HepG2 (cell line): ENCODE measurements at regions not wholly inside any gene's neighbourhood (a gene's known extent, or its start where the extent isn't known, plus 50 kb on each side); places are given as distances from the start of the nearest gene placed in this dataset.

Experiments
- ATAC-seq: fragments of 200-7000 bp; cut with Tn5 transposase; 3 replicates; pipeline ENCODE4 v1.9.1; 2020; ENCODE audit warnings: mild to moderate bottlenecking, moderate library complexity
- BruUV-seq: library from RNA; stranded (reverse); fragments of 400-500 nt; replicated peaks from 2 replicates; lab custom pipeline; 2021; lab: Mats Ljungman, UMichigan
- CTCF ChIA-PET: fragments of 300-600 bp; formaldehyde crosslinking; extraction: SDS; loops from one replicate; lab custom pipeline; 2021; ENCODE audit warnings: low total read pairs, inconsistent platforms, low intra/inter-chr PET ratio; lab: Yijun Ruan, JAX
- POLR2A ChIA-PET: fragments of 350-600 bp; sonication (Branson Sonifier 250); formaldehyde crosslinking; loops from one replicate; lab custom pipeline; 2020; ENCODE audit warnings: antibody characterized with exemption, inconsistent platforms; lab: Yijun Ruan, JAX
- DNase-seq: peaks from one replicate; pipeline ENCODE4 v3.0.0-alpha.2; 2015; ENCODE audit warnings: low spot score
- FAIRE-seq: peaks from 3 replicates; lab custom pipeline; 2011; peaks lifted over from hg19 to GRCh38; lab: Jason Lieb, UNC
- H2AFZ ChIP-seq: one replicate; pipeline ENCODE4 v1.6.1; 2011; ENCODE audit warnings: low read length, inconsistent platforms
- H3K27ac ChIP-seq: fragments of 300-600 bp; 3 replicates; pipeline ENCODE4 v1.8.0; 2011; ENCODE audit warnings: mixed run types, mild to moderate bottlenecking, mixed read lengths, low read length, inconsistent platforms; ENCODE audit not compliant: insufficient read depth; ENCODE audit errors: extremely low read length
- H3K27me3 ChIP-seq, 2 experiments: fragments of 200-600 bp in 1 of 2; 2 replicates in 1 of 2; 3 replicates in 1 of 2; pipeline versions ENCODE4 v1.6.0 to v1.8.0; 2011; ENCODE audit warnings: low read length in 2 of 2, mild to moderate bottlenecking in 2 of 2, moderate library complexity in 2 of 2, inconsistent platforms in 1 of 2; ENCODE audit not compliant: insufficient read depth in 2 of 2, control insufficient read depth in 1 of 2
- H3K36me3 ChIP-seq, 2 experiments: fragments of 200-600 bp in 1 of 2; replicated peaks in 1 of 2; 2 replicates in 1 of 2; 3 replicates in 1 of 2; pipeline versions ENCODE4 v1.5.1 to v1.8.0; 2011; ENCODE audit warnings: low read length in 2 of 2, inconsistent platforms in 1 of 2; ENCODE audit not compliant: insufficient read depth in 2 of 2, control insufficient read depth in 1 of 2
- H3K4me1 ChIP-seq: 2 replicates; pipeline ENCODE4 v1.5.1; 2012; ENCODE audit warnings: low read length, inconsistent platforms; ENCODE audit not compliant: insufficient read depth
- H3K4me2 ChIP-seq: 2 replicates; pipeline ENCODE4 v1.6.0; 2011; ENCODE audit warnings: low read depth, low read length, inconsistent platforms
- H3K4me3 ChIP-seq, 3 experiments: fragments of 200-600 bp in 1 of 3; sonication (generic), shearing (Covaris generic) in 1 of 3; replicated peaks in 1 of 3; 2 replicates each; pipeline ENCODE4 v1.5.1; 2011 to 2016; ENCODE audit warnings: low read length in 3 of 3, inconsistent platforms in 2 of 3, low read depth in 2 of 3, mild to moderate bottlenecking in 2 of 3, control low read depth in 1 of 3, mixed read lengths in 1 of 3; ENCODE audit not compliant: insufficient read depth in 1 of 3
- H3K79me2 ChIP-seq: one replicate; pipeline ENCODE4 v1.6.1; 2011; ENCODE audit warnings: low read length, inconsistent platforms; ENCODE audit not compliant: insufficient read depth
- H3K9ac ChIP-seq: 2 replicates; pipeline ENCODE4 v1.6.0; 2011; ENCODE audit warnings: mild to moderate bottlenecking, low read depth, low read length, inconsistent platforms; ENCODE audit not compliant: insufficient read depth
- H3K9me3 ChIP-seq: 2 replicates; pipeline ENCODE4 v1.5.1; 2012; ENCODE audit warnings: mild to moderate bottlenecking, low read length
- H4K20me1 ChIP-seq: 2 replicates; pipeline ENCODE4 v1.6.0; 2011; ENCODE audit warnings: inconsistent platforms, mild to moderate bottlenecking, low read length, moderate library complexity; ENCODE audit not compliant: insufficient read depth
- KDM5B ChIP-seq: sonication (generic); formaldehyde crosslinking; IDR thresholded peaks from 2 replicates; pipeline ENCODE4 v1.4.0; 2020; ENCODE audit warnings: missing genetic modification reagents, mild to moderate bottlenecking, borderline replicate concordance
- RCOR2 ChIP-seq: IDR thresholded peaks from 2 replicates; pipeline ENCODE4 v1.6.1; 2016; ENCODE audit warnings: missing biosample characterization, missing genetic modification reagents
- SRSF4 ChIP-seq: fragments of 200-400 bp; formaldehyde crosslinking; IDR thresholded peaks from one replicate; pipeline ENCODE4 v1.6.1; 2018; ENCODE audit warnings: mild to moderate bottlenecking, low read depth, low read length, moderate library complexity; ENCODE audit not compliant: poor library complexity, severe bottlenecking
- THYN1 ChIP-seq: sonication (generic); formaldehyde crosslinking; IDR thresholded peaks from 2 replicates; pipeline ENCODE4 v1.8.1; 2023; ENCODE audit warnings: low read depth, mild to moderate bottlenecking, moderate library complexity, missing genetic modification reagents, borderline replicate concordance
- ZNF569 ChIP-seq: sonication (generic); formaldehyde crosslinking; IDR thresholded peaks from 2 replicates; pipeline ENCODE4 v1.5.0; 2020; ENCODE audit warnings: mild to moderate bottlenecking, missing genetic modification reagents, moderate library complexity, borderline replicate concordance
- ZNF577 ChIP-seq: sonication (generic); formaldehyde crosslinking; IDR thresholded peaks from 2 replicates; pipeline ENCODE4 v1.4.0; 2020; ENCODE audit warnings: mild to moderate bottlenecking, low read depth, missing genetic modification reagents, borderline replicate concordance
- ZNF782 ChIP-seq: sonication (generic); formaldehyde crosslinking; IDR thresholded peaks from 2 replicates; pipeline ENCODE4 v1.4.0; 2020; ENCODE audit warnings: missing genetic modification reagents, mild to moderate bottlenecking, borderline replicate concordance
- WGBS: methylation state at CpG from one replicate; pipeline ENCODE4 v1.1.6; 2017; ENCODE audit warnings: low lambda C conversion rate; 5-methylcytosine and 5-hydroxymethylcytosine counted together
- in situ Hi-C: cut with HindIII; loops from 2 replicates; pipeline ENCODE4 v1.10.0; 2017; ENCODE audit warnings: low pct_unique_long_range_greater_than_20kb; ENCODE audit not compliant: extremely low pct_ligation_motif_present
- intact Hi-C: fragments of 100-400 bp; cut with micrococcal nuclease; formaldehyde crosslinking; loops from one replicate; pipeline ENCODE4 v1.10.0; 2022; ENCODE audit not compliant: unreplicated experiment
- TF ChIP-seq, protein P1 (sequence below): sonication (generic); formaldehyde crosslinking; conservative IDR thresholded peaks from 2 replicates; pipeline ENCODE4 v1.8.0; 2022; ENCODE audit warnings: mild to moderate bottlenecking, moderate library complexity, missing genetic modification reagents
- TF ChIP-seq, protein P2 (sequence below): sonication (generic); formaldehyde crosslinking; IDR thresholded peaks from 2 replicates; pipeline ENCODE4 v1.5.0; 2020; ENCODE audit warnings: mild to moderate bottlenecking, missing genetic modification reagents, moderate library complexity

DNA sequence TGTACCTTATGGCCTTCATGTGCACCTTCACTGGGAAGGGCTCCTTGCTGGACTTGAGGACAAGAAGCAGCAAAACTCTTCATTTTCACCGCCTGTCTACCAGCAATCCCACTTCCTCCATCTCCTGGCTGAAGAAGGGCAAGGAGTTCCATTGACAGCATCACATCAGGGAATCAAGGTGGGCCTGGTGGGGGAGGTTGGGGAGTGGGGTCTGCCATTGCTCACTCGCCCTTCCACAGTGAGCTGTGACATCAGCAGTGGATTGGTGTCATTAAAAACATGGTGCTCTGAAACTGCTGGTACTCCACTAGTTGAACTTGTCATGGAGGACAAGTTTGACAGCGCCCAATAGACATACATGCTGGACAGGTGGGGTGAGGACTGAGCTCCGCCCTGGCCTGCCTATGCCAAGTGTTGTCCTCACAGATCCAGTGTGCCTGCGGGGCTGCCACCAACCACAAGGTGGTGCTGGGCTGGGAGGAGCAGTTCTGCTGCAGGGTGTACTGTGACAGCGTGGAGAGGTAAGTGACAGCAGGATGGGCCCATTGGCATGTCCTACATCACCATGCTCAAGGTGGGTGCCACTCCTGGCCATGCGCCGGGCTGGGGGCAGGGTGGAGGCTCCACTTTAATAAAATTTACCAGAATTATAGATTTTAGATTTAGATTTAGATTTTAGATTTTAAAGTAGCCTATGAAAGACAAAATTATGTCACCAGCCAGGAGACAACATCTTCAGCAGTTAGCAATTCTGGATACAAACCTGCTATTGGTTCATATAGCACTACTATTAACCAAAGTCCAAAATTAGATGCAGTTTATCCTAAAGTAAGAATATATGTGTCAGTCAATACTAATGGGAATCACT, 1729.1 kb downstream of the TP53TG3F start:
- CTCF ChIA-PET: no interaction called here
- ATAC-seq: peak; percentile 87

DNA sequence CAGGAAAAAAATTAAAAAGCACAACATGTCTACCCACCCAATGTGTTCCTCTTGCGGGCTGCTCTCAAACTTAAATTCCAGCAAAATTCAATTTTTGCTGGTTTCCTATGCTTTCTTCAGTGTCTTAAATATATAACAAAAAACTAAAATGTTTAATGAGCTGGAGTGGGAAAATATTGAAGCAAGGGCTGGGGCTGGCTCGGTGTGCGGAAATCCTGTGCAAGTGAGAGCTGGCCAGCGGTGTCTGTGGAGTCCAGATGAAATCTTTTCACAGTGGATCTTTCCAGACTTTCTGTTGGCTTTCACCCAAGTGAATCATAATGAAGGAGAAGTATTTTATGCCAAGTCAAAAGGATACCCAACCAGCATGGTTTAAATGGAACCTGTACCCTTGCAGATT, 1733.6 kb downstream of the TP53TG3F start:
- no peaks in the 10 kb centered on the region for H3K79me2 ChIP-seq
- 52% methylated on average over 4 of the region's 4 CpGs for WGBS
- no peak overlapping the region for H3K27ac ChIP-seq
- no peaks in the 10 kb centered on the region for H3K27me3 ChIP-seq
- in situ Hi-C loops: no loop called here
- POLR2A ChIA-PET: no interaction called here
- H4K20me1 ChIP-seq: no peaks in the 10 kb centered on the region
- H3K36me3 ChIP-seq: no peaks in the 10 kb centered on the region
- CTCF ChIA-PET: no interaction called here
- H2AFZ ChIP-seq: no peak overlapping the region
- intact Hi-C loops: no loop called here
- no peak for TF ChIP-seq KDM5B
- no peak for TF ChIP-seq RCOR2
- TF ChIP-seq ZNF782 (CRISPR knock-in tag): no peak
- TF ChIP-seq, protein P1, sequence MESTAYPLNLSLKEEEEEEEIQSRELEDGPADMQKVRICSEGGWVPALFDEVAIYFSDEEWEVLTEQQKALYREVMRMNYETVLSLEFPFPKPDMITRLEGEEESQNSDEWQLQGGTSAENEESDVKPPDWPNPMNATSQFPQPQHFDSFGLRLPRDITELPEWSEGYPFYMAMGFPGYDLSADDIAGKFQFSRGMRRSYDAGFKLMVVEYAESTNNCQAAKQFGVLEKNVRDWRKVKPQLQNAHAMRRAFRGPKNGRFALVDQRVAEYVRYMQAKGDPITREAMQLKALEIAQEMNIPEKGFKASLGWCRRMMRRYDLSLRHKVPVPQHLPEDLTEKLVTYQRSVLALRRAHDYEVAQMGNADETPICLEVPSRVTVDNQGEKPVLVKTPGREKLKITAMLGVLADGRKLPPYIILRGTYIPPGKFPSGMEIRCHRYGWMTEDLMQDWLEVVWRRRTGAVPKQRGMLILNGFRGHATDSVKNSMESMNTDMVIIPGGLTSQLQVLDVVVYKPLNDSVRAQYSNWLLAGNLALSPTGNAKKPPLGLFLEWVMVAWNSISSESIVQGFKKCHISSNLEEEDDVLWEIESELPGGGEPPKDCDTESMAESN: no peak
- TF ChIP-seq ZNF577 (CRISPR knock-in tag): no peak
- TF ChIP-seq ZNF569 (CRISPR knock-in tag): no peak
- H3K4me1 ChIP-seq: no peaks in the 10 kb centered on the region
- ATAC-seq (no peak), FAIRE-seq (no peak), DNase-seq (no peak)
- no peak overlapping the region for H3K9ac ChIP-seq
- no peak overlapping the region for H3K4me3 ChIP-seq
- BruUV-seq: no TSS peak
- H3K9me3 ChIP-seq: peaks cover 54% of the 10 kb centered on the region
- no peak overlapping the region for H3K4me2 ChIP-seq

More for the DNA sequence above, 1729.1 kb downstream of the TP53TG3F start:
- Histone ChIP-seq H3K79me2 (no peaks in the 10 kb centered on the region), H3K4me1 (no peaks in the 10 kb centered on the region), H3K27ac (no peak overlapping the region), H3K27me3 (no peaks in the 10 kb centered on the region), H3K9me3 (peaks cover 59% of the 10 kb centered on the region), H3K9ac (no peak overlapping the region), H3K4me3 (no peak overlapping the region), H3K36me3 (no peaks in the 10 kb centered on the region), H3K4me2 (no peak overlapping the region), H4K20me1 (no peaks in the 10 kb centered on the region), H2AFZ (no peak overlapping the region)
- POLR2A ChIA-PET: no interaction called here
- intact Hi-C loops (loop anchor here (2.0 kb wide), 1 partner anchor 202 kb away; no protein-coding TSS in a partner anchor), in situ Hi-C loops (no loop called here)
- no TSS peak for BruUV-seq
- TF ChIP-seq THYN1 (CRISPR knock-in tag) (no peak), SRSF4 (no peak)
- TF ChIP-seq, protein P2, sequence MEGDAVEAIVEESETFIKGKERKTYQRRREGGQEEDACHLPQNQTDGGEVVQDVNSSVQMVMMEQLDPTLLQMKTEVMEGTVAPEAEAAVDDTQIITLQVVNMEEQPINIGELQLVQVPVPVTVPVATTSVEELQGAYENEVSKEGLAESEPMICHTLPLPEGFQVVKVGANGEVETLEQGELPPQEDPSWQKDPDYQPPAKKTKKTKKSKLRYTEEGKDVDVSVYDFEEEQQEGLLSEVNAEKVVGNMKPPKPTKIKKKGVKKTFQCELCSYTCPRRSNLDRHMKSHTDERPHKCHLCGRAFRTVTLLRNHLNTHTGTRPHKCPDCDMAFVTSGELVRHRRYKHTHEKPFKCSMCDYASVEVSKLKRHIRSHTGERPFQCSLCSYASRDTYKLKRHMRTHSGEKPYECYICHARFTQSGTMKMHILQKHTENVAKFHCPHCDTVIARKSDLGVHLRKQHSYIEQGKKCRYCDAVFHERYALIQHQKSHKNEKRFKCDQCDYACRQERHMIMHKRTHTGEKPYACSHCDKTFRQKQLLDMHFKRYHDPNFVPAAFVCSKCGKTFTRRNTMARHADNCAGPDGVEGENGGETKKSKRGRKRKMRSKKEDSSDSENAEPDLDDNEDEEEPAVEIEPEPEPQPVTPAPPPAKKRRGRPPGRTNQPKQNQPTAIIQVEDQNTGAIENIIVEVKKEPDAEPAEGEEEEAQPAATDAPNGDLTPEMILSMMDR (CRISPR knock-in tag): peak; percentile 19; the same call in 1 of the 2 replicates
- FAIRE-seq (no peak), DNase-seq (peak; percentile 12)
- WGBS: 6% methylated on average over 6 of the region's 8 CpGs
